ENCODE measurements at regions not wholly inside any gene's neighbourhood (a gene's known extent, or its start where the extent isn't known, plus 50 kb on each side); places are given as distances from the start of the nearest gene placed in this dataset.

- Histone ChIP-seq H3K27ac (ENCODE audit: low read depth, low read length) (no peak overlapping the region), H3K36me3 (ENCODE audit: control insufficient read depth, insufficient read depth, low read length) (no peaks in the 10 kb centered on the region), H3K9me3 (ENCODE audit: control insufficient read depth, low read length) (peaks cover 38% of the 10 kb centered on the region), H3K27me3 (ENCODE audit: control insufficient read depth, insufficient read depth, low read length, poor library complexity, severe bottlenecking) (no peaks in the 10 kb centered on the region), H3K4me1 (ENCODE audit: control insufficient read depth, insufficient read depth, low read length) (no peaks in the 10 kb centered on the region), H3K4me3 (ENCODE audit: low read length) (no peak overlapping the region), H3K9ac (ENCODE audit: extremely low read depth, low read length, poor library complexity, severe bottlenecking) (no peak overlapping the region)
- Mint-ChIP-seq H3K4me3 (no peak overlapping the region), H3K27ac (no peak overlapping the region), H3K36me3 (ENCODE audit: low read depth) (no peaks in the 10 kb centered on the region), H3K27me3 (ENCODE audit: insufficient read depth) (no peaks in the 10 kb centered on the region), H3K9me3 (peaks cover 38% of the 10 kb centered on the region), H3K4me1 (no peaks in the 10 kb centered on the region)
- WGBS, 2 experiments (ENCODE audit: insufficient coverage in 1 of 2, insufficient read length in 1 of 2), result 95 to 100% methylated on average over 1 to 3 of the region's 3 CpGs
- no peak for DNase-seq
- no peak for TF ChIP-seq CTCF (conservative IDR thresholded peaks at IDR 0.05)
These were observed 1065.6 kb upstream of the TMPRSS15 start for GRCh38 chr21:19468991-19469715.

- Histone ChIP-seq H3K4me1 (ENCODE audit: control insufficient read depth, insufficient read depth, low read length) (no peaks in the 10 kb centered on the region), H3K27ac (ENCODE audit: low read depth, low read length) (no peak overlapping the region), H3K36me3 (ENCODE audit: control insufficient read depth, insufficient read depth, low read length) (no peaks in the 10 kb centered on the region), H3K9me3 (ENCODE audit: control insufficient read depth, low read length) (peaks cover 17% of the 10 kb centered on the region), H3K27me3 (ENCODE audit: control insufficient read depth, insufficient read depth, low read length, poor library complexity, severe bottlenecking) (no peaks in the 10 kb centered on the region), H3K9ac (ENCODE audit: extremely low read depth, low read length, poor library complexity, severe bottlenecking) (no peak overlapping the region), H3K4me3 (ENCODE audit: low read length) (no peak overlapping the region)
- TF ChIP-seq CTCF (conservative IDR thresholded peaks at IDR 0.05), result no peak
- Mint-ChIP-seq H3K4me1 (no peaks in the 10 kb centered on the region), H3K27me3 (ENCODE audit: insufficient read depth) (no peaks in the 10 kb centered on the region), H3K9me3 (peaks cover 33% of the 10 kb centered on the region), H3K36me3 (ENCODE audit: low read depth) (peaks cover 2% of the 10 kb centered on the region), H3K27ac (no peak overlapping the region), H3K4me3 (no peak overlapping the region)
- WGBS, 2 experiments (ENCODE audit: insufficient coverage in 1 of 2, insufficient read length in 1 of 2), result 100% methylated on average over 1 of the region's 1 CpG; no CpG with 5 or more reads in 1 of the 2 experiments
- DNase-seq, result no peak
These were observed 1071.9 kb upstream of the TMPRSS15 start for GRCh38 chr21:19475525-19475924.

- TF ChIP-seq CTCF (conservative IDR thresholded peaks at IDR 0.05), result no peak
- Histone ChIP-seq H3K36me3 (ENCODE audit: control insufficient read depth, insufficient read depth, low read length) (no peaks in the 10 kb centered on the region), H3K27ac (ENCODE audit: low read depth, low read length) (no peak overlapping the region), H3K9me3 (ENCODE audit: control insufficient read depth, low read length) (no peaks in the 10 kb centered on the region), H3K27me3 (ENCODE audit: control insufficient read depth, insufficient read depth, low read length, poor library complexity, severe bottlenecking) (peaks cover 6% of the 10 kb centered on the region), H3K4me3 (ENCODE audit: low read length) (no peak overlapping the region), H3K4me1 (ENCODE audit: control insufficient read depth, insufficient read depth, low read length) (peaks cover 8% of the 10 kb centered on the region), H3K9ac (ENCODE audit: extremely low read depth, low read length, poor library complexity, severe bottlenecking) (no peak overlapping the region)
- Mint-ChIP-seq H3K36me3 (ENCODE audit: low read depth) (no peaks in the 10 kb centered on the region), H3K4me3 (no peak overlapping the region), H3K27ac (peak overlapping the region; percentile 55), H3K9me3 (peaks cover 11% of the 10 kb centered on the region), H3K4me1 (peaks cover 33% of the 10 kb centered on the region), H3K27me3 (ENCODE audit: insufficient read depth) (peaks cover 8% of the 10 kb centered on the region)
- peak; percentile 69 for DNase-seq
- WGBS, 2 experiments (ENCODE audit: insufficient coverage in 1 of 2, insufficient read length in 1 of 2), result 41 to 57% methylated on average over 2 to 3 of the region's 3 CpGs
These were observed 1086.3 kb upstream of the TMPRSS15 start for GRCh38 chr21:19489930-19490329.

All from endodermal cell (in vitro differentiated cells).